NCI-H146 (cell line): ENCODE measurements at regions not wholly inside any gene's neighbourhood (a gene's known extent, or its start where the extent isn't known, plus 50 kb on each side); places are given as distances from the start of the nearest gene placed in this dataset.
"Not testable (repeated sequence)": the region's sequence is repeated elsewhere in the genome, so short reads cannot be mapped to it uniquely, and the experiment has no call there.

Experiments used
- DNase-seq: peaks from one replicate; lab custom pipeline; 2025; lab: John Stamatoyannopoulos, UW

DNA sequence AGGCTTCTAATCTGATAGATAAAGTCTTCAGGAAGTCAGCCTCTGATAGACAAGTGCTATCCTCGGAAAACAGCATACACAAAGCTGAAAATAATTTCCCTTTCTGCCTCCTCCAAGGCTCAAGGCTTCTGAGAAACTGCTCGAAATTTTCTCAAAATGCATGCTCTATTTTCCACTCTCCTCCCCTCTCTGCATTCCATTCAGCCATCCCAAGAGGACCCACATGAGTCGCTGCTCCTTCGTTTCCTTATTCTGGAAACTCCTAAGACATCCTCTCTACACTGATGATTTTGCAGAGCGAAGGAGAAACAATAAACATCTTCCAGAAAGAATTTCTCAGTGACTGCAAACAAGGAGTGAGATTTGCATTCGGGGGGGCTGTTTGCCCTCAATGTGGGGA, 92.2 kb upstream of the SFSWAP start:
- DNase-seq, result no peak

- no peak for DNase-seq
Observed at GRCh38 chr12:131619106-131619642, 91.7 kb upstream of the SFSWAP start.

GRCh38 chr12:131619736-131620506, 91.0 kb upstream of the SFSWAP start:
- no peak for DNase-seq

DNA sequence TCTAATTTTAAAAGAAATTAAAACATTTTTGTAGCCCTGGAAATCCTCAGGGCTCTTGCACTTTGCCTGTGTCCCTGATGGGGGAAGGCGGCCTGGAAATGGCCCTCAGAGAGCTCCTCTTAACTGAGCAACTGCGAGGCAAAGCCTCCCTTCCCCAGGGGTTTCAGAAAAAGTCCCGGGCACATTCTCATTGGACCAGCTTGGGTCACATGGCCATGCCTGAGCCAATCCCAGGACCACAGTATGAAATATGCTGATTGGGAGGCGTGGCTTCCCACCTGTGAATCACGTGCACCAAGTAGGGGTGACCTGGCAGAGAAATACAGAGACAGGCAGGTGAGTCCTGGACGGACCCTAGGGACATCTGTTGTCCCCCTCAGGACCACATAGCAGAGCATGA, 90.4 kb upstream of the SFSWAP start:
- no peak for DNase-seq

- no peak for DNase-seq
Observed at GRCh38 chr12:131620946-131621681, 89.8 kb upstream of the SFSWAP start.

DNA sequence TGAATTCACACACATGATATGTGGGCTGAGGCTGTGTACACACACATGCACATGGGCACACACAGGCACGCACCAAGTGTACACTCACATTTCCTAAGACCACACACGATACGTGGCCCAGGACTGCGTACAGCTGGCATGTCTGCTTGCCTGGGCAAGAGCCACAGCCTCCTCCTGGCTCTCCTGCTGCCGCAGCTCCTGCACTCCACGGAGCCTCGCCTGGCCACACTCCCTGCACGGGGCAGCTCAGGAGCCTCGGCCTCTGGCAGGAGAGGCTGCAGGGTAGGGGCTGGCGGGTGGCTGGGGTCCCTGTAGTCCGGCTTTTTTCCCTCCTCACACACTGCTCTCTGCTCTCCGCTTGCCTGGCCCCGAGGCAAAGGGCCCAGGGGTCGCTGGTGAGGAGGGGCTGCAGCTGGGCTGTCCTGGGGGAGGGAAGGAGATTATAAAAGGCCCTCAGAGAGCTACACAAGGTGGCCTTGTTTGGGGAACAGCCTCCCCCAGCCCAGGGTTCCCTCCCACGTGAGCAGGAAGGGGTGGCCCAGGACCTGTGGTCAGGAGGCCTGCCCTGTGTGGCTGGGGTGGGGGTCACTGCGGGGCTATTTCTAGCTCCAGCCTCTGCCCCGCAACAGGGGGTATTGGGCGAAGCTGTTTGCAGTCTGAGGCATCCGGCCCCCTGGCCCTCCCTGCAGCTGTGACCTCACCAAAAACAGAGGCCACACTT, 89.0 kb upstream of the SFSWAP start:
- no peak for DNase-seq

DNA sequence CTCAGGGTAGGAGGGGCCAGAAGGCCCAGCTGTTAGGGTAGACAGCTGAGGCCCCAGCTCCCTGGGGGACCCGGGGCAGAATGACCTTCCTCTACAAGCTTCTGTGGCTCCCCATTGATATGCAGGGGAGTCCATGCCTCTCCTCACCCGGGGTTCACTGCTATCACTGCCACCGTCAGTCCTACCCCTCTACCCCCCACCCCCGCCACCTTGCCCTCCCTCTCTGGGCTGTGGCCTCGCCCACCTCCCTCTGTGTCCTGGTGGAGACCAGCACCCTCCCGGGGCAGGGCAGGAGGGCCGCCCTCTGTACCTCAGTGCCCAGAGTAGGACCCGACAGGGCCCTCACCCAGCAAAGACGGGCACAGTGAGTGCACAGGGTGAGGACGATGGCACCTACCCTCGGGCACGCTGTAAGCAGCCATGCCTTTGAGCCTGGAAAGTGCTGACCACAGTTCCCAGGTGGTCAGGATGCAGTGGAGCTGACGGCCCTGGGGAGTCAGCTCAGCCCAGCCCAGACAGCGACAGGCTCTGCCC, 88.4 kb upstream of the SFSWAP start:
- no peak for DNase-seq

- DNase-seq, result not testable (repeated sequence)
Observed at GRCh38 chr12:131623404-131624368, 87.2 kb upstream of the SFSWAP start.

GRCh38 chr12:131624369-131624739, 86.5 kb upstream of the SFSWAP start:
- DNase-seq, result not testable (repeated sequence)

DNA sequence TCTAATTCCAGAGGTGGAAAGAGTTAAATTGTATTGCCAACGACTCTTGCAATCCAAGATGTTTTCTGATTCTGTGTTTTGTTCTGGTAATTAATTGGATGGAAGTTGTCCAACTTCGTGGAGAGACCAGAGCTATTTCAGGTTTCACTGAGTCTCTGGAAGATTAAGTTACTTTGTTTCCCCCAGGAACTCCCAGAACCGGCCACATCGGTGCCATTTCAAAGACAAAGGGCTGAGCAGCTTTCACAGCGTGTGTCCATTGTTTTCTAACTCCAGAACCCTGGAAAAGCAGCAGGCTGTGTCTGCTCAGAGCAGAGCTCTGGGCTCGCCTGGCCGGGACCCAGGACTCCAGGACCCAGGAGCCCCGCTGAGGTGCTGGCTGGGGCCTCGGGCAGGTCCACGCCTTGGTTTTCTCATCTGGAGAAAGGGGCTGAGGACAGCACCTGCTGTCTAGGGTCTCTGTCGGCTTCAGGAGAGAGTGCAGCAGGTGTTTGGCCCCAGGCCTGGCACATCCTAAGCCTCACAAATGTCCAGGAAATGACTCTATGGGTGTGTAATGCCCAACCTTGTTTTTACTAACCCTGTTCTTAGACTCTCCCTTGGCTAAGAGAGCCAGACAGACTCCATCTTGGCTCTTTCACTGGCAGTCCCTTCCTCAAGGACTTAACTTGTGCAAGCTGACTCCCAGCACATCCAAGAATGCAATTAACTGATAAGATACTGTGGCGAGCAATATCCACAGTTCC, 86.0 kb upstream of the SFSWAP start:
- peak; percentile 8 for DNase-seq

GRCh38 chr12:131625966-131626722, 84.7 kb upstream of the SFSWAP start:
- DNase-seq, result not testable (repeated sequence)

GRCh38 chr12:131627151-131628022, 83.5 kb upstream of the SFSWAP start:
- not testable (repeated sequence) for DNase-seq

DNA sequence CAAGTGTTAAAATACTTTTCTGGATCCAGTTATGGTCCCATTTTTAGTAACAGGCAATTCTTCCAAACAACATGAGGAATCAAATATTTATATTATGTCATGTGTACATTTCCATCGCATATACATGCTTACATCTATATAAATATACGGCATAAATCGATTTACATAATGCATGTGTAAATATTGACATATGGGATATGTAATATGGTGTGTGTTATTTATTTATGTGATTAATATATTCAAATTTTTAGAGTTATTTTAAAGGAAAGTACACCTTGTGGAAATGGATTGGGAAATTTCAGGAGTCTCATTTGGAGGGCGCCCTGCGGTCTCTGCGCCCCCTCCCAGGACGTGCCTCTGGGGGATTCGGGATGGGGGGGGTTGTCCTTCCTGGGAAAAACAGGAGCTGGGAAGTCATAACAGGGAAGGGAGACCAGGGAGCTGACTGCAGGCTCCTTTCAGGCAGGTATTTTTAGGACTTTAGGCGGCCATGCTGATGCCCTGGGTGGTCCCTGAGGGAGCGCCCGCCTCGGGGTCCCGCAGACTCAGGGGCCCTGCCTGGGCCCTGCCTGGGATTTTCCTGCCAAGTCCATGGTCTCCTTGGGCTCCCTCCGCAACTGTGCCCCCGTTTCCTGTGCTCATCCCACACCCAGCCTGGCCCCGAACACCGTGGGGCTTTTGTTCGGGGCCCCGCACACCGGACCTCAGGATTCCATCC, 82.7 kb upstream of the SFSWAP start:
- DNase-seq, result no peak

- no peak for DNase-seq
Observed at GRCh38 chr12:131628766-131629448, 82.0 kb upstream of the SFSWAP start.

GRCh38 chr12:131631230-131631629, 79.7 kb upstream of the SFSWAP start:
- DNase-seq, result no peak

DNA sequence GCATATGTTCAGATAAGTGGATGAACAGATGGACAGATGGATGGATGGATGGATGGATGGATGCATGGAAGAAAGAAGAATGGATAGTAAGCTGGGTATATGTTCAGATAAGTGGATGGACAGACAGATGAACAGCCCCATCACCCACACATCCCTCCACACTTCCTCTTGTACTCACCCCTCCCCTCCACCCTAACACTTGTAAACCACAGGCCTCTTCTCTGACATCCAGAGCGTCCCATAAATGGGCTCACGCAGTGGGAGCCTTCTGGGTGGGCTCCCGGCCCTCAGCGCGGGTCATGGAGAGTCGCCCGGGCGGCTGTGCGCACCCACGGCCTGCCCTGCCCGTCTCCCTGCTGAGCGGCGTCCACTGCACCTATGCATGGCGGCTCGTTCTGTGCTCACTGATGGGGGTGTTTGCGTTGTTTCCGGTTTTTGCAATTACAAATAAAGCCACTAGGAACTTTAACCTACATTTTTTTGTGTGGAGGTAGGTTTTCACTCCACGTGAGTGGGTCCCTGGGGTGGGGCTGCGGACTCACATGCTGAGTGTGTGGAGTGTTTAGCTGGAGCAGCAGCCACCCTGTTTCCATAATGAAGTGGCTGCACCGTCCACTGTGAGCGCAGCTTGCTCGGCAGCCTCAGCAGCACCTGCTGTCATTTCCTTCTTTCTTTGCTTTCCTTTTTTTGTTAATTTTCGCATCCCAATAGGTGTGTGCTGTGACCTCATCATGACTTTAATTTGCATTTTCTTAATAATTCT, 78.8 kb upstream of the SFSWAP start:
- DNase-seq, result not testable (repeated sequence)

- DNase-seq, result not testable (repeated sequence)
Observed at GRCh38 chr12:131632652-131633023, 78.3 kb upstream of the SFSWAP start.
